ENCODE measurements at regions not wholly inside any gene's neighbourhood (a gene's known extent, or its start where the extent isn't known, plus 50 kb on each side); places are given as distances from the start of the nearest gene placed in this dataset.
"Not testable (repeated sequence)": the region's sequence is repeated elsewhere in the genome, so short reads cannot be mapped to it uniquely, and the experiment has no call there.

- Mint-ChIP-seq H3K9me3 (no peaks in the 10 kb centered on the region), H3K27me3 (no peaks in the 10 kb centered on the region), H3K36me3 (no peaks in the 10 kb centered on the region), H3K4me1 (no peaks in the 10 kb centered on the region), H3K27ac (no peak overlapping the region), H3K4me3 (no peak overlapping the region)
- H3K4me3 ChIP-seq (ENCODE audit: control insufficient read depth in 1 of 2, extremely low read depth in 1 of 2, low read length in 1 of 2): no peak overlapping the region
- H3K27ac ChIP-seq (ENCODE audit: low read length): no peak overlapping the region
- ATAC-seq (replicated peaks in 1 of 4) (no peak), DNase-seq (no peak)
- CTCF ChIA-PET: no interaction called here
- H3K36me3 ChIP-seq (ENCODE audit: control insufficient read depth in 2 of 2, extremely low read depth in 1 of 2, insufficient read depth in 1 of 2, low read length in 1 of 2): no peaks in the 10 kb centered on the region
- no peaks in the 10 kb centered on the region for H3K27me3 ChIP-seq (replicated peaks in 1 of 2; ENCODE audit: control insufficient read depth in 2 of 2, extremely low read depth in 1 of 2, insufficient read depth in 2 of 2, low read length in 1 of 2)
- H3K9me3 ChIP-seq: no peaks in the 10 kb centered on the region
- 100% methylated on average over 1 of the region's 1 CpG for WGBS (ENCODE audit: insufficient coverage)
- H3K4me1 ChIP-seq (ENCODE audit: control insufficient read depth in 1 of 2, extremely low read depth in 1 of 2, insufficient read depth in 2 of 2, low read length in 2 of 2): no peaks in the 10 kb centered on the region
- POLR2A ChIA-PET: no interaction called here
These were observed 81.1 kb upstream of the AADAT start for GRCh38 chr4:170170861-170171260.

GRCh38 chr4:170169699-170170098 lies 79.9 kb upstream of the AADAT start:
- ChIA-PET CTCF (no interaction called here), POLR2A (no interaction called here)
- Histone ChIP-seq H3K27ac (ENCODE audit: low read length) (no peak overlapping the region), H3K27me3 (replicated peaks in 1 of 2; ENCODE audit: control insufficient read depth in 2 of 2, extremely low read depth in 1 of 2, insufficient read depth in 2 of 2, low read length in 1 of 2) (no peaks in the 10 kb centered on the region), H3K4me3 (ENCODE audit: control insufficient read depth in 1 of 2, extremely low read depth in 1 of 2, low read length in 1 of 2) (no peak overlapping the region), H3K4me1 (ENCODE audit: control insufficient read depth in 1 of 2, extremely low read depth in 1 of 2, insufficient read depth in 2 of 2, low read length in 2 of 2) (no peaks in the 10 kb centered on the region), H3K9me3 (no peaks in the 10 kb centered on the region), H3K36me3 (ENCODE audit: control insufficient read depth in 2 of 2, extremely low read depth in 1 of 2, insufficient read depth in 1 of 2, low read length in 1 of 2) (no peaks in the 10 kb centered on the region)
- Mint-ChIP-seq H3K27ac (no peak overlapping the region), H3K27me3 (no peaks in the 10 kb centered on the region), H3K4me1 (no peaks in the 10 kb centered on the region), H3K9me3 (no peaks in the 10 kb centered on the region), H3K36me3 (no peaks in the 10 kb centered on the region), H3K4me3 (no peak overlapping the region)
- ATAC-seq (replicated peaks in 1 of 4) (no peak), DNase-seq (no peak)
- 55% methylated on average over 3 of the region's 3 CpGs for WGBS (ENCODE audit: insufficient coverage)

GRCh38 chr4:170167678-170168077 lies 77.9 kb upstream of the AADAT start:
- POLR2A ChIA-PET: no interaction called here
- WGBS (ENCODE audit: insufficient coverage): 60% methylated on average over 1 of the region's 10 CpGs
- Mint-ChIP-seq H3K27me3 (no peaks in the 10 kb centered on the region), H3K4me1 (no peaks in the 10 kb centered on the region), H3K9me3 (no peaks in the 10 kb centered on the region), H3K36me3 (no peaks in the 10 kb centered on the region), H3K27ac (no peak overlapping the region), H3K4me3 (no peak overlapping the region)
- Histone ChIP-seq H3K4me3 (ENCODE audit: control insufficient read depth in 1 of 2, extremely low read depth in 1 of 2, low read length in 1 of 2) (no peak overlapping the region), H3K9me3 (no peaks in the 10 kb centered on the region), H3K27ac (ENCODE audit: low read length) (no peak overlapping the region), H3K27me3 (replicated peaks in 1 of 2; ENCODE audit: control insufficient read depth in 2 of 2, extremely low read depth in 1 of 2, insufficient read depth in 2 of 2, low read length in 1 of 2) (peaks cover 0 to 3% of the 10 kb centered on the region in 2 experiments), H3K4me1 (ENCODE audit: control insufficient read depth in 1 of 2, extremely low read depth in 1 of 2, insufficient read depth in 2 of 2, low read length in 2 of 2) (no peaks in the 10 kb centered on the region), H3K36me3 (ENCODE audit: control insufficient read depth in 2 of 2, extremely low read depth in 1 of 2, insufficient read depth in 1 of 2, low read length in 1 of 2) (no peaks in the 10 kb centered on the region)
- CTCF ChIA-PET: interaction anchor here in 1 of 2 donors (1.6 kb wide), 1 partner anchor 16 kb away, joined by 4 read pairs; no protein-coding TSS in a partner anchor
- DNase-seq (no peak), ATAC-seq (replicated peaks in 1 of 4) (no peak)

- 93% methylated on average over 21 of the region's 26 CpGs for WGBS (ENCODE audit: insufficient coverage)
- H3K27ac Mint-ChIP-seq; H3K27ac ChIP-seq (ENCODE audit: low read length); POLR2A ChIA-PET; H3K4me3 Mint-ChIP-seq; H3K36me3 Mint-ChIP-seq; H3K4me3 ChIP-seq (ENCODE audit: control insufficient read depth in 1 of 2, extremely low read depth in 1 of 2, low read length in 1 of 2); CTCF ChIA-PET; ATAC-seq (replicated peaks in 1 of 4); H3K36me3 ChIP-seq (ENCODE audit: control insufficient read depth in 2 of 2, extremely low read depth in 1 of 2, insufficient read depth in 1 of 2, low read length in 1 of 2); H3K27me3 Mint-ChIP-seq; H3K4me1 ChIP-seq (ENCODE audit: control insufficient read depth in 1 of 2, extremely low read depth in 1 of 2, insufficient read depth in 2 of 2, low read length in 2 of 2); H3K9me3 ChIP-seq; H3K27me3 ChIP-seq (replicated peaks in 1 of 2; ENCODE audit: control insufficient read depth in 2 of 2, extremely low read depth in 1 of 2, insufficient read depth in 2 of 2, low read length in 1 of 2); H3K4me1 Mint-ChIP-seq; DNase-seq; H3K9me3 Mint-ChIP-seq: not testable (repeated sequence)
These were observed 76.4 kb upstream of the AADAT start for GRCh38 chr4:170166193-170166592.

- Histone ChIP-seq H3K4me1 (ENCODE audit: control insufficient read depth in 1 of 2, extremely low read depth in 1 of 2, insufficient read depth in 2 of 2, low read length in 2 of 2) (no peaks in the 10 kb centered on the region), H3K9me3 (no peaks in the 10 kb centered on the region), H3K4me3 (ENCODE audit: control insufficient read depth in 1 of 2, extremely low read depth in 1 of 2, low read length in 1 of 2) (no peak overlapping the region), H3K27ac (ENCODE audit: low read length) (no peak overlapping the region), H3K36me3 (ENCODE audit: control insufficient read depth in 2 of 2, extremely low read depth in 1 of 2, insufficient read depth in 1 of 2, low read length in 1 of 2) (no peaks in the 10 kb centered on the region), H3K27me3 (replicated peaks in 1 of 2; ENCODE audit: control insufficient read depth in 2 of 2, extremely low read depth in 1 of 2, insufficient read depth in 2 of 2, low read length in 1 of 2) (peaks cover 0 to 3% of the 10 kb centered on the region in 2 experiments)
- no peaks in the 10 kb centered on the region for H3K27me3 Mint-ChIP-seq
- no peak overlapping the region for H3K4me3 Mint-ChIP-seq
- H3K9me3 Mint-ChIP-seq: peaks cover 0 to 6% (median 5%) of the 10 kb centered on the region in 3 donors
- no peaks in the 10 kb centered on the region for H3K36me3 Mint-ChIP-seq
- ChIA-PET POLR2A (no interaction called here), CTCF (no interaction called here)
- no peaks in the 10 kb centered on the region for H3K4me1 Mint-ChIP-seq
- no peak overlapping the region for H3K27ac Mint-ChIP-seq
- ATAC-seq (replicated peaks in 1 of 4) (no peak), DNase-seq (no peak)
These were observed 72.7 kb upstream of the AADAT start for GRCh38 chr4:170162416-170162815.

- peaks cover 5 to 10% (median 8%) of the 10 kb centered on the region in 3 donors for H3K9me3 Mint-ChIP-seq
- POLR2A ChIA-PET: no interaction called here
- no peaks in the 10 kb centered on the region for H3K27me3 ChIP-seq (replicated peaks in 1 of 2; ENCODE audit: control insufficient read depth in 2 of 2, extremely low read depth in 1 of 2, insufficient read depth in 2 of 2, low read length in 1 of 2)
- H3K4me1 ChIP-seq (ENCODE audit: control insufficient read depth in 1 of 2, extremely low read depth in 1 of 2, insufficient read depth in 2 of 2, low read length in 2 of 2): no peaks in the 10 kb centered on the region
- H3K4me3 ChIP-seq (ENCODE audit: control insufficient read depth in 1 of 2, extremely low read depth in 1 of 2, low read length in 1 of 2): no peak overlapping the region
- H3K9me3 ChIP-seq: no peaks in the 10 kb centered on the region
- no peak overlapping the region for H3K4me3 Mint-ChIP-seq
- CTCF ChIA-PET: no interaction called here
- no peak for ATAC-seq (replicated peaks in 1 of 4)
- H3K27me3 Mint-ChIP-seq: no peaks in the 10 kb centered on the region
- H3K27ac ChIP-seq (ENCODE audit: low read length): no peak overlapping the region
- no peaks in the 10 kb centered on the region for H3K36me3 Mint-ChIP-seq
- H3K4me1 Mint-ChIP-seq: no peaks in the 10 kb centered on the region
- H3K27ac Mint-ChIP-seq: no peak overlapping the region
- no peak for DNase-seq
- H3K36me3 ChIP-seq (ENCODE audit: control insufficient read depth in 2 of 2, extremely low read depth in 1 of 2, insufficient read depth in 1 of 2, low read length in 1 of 2): no peaks in the 10 kb centered on the region
These were observed 67.9 kb upstream of the AADAT start for GRCh38 chr4:170157670-170158069.

- H3K9me3 ChIP-seq: no peaks in the 10 kb centered on the region
- H3K4me3 ChIP-seq (ENCODE audit: control insufficient read depth in 1 of 2, extremely low read depth in 1 of 2, low read length in 1 of 2): no peak overlapping the region
- no peaks in the 10 kb centered on the region for H3K27me3 ChIP-seq (replicated peaks in 1 of 2; ENCODE audit: control insufficient read depth in 2 of 2, extremely low read depth in 1 of 2, insufficient read depth in 2 of 2, low read length in 1 of 2)
- no peak overlapping the region for H3K27ac ChIP-seq (ENCODE audit: low read length)
- H3K4me1 ChIP-seq (ENCODE audit: control insufficient read depth in 1 of 2, extremely low read depth in 1 of 2, insufficient read depth in 2 of 2, low read length in 2 of 2): no peaks in the 10 kb centered on the region
- no CpG with 5 or more reads among the region's 1 CpG for WGBS (ENCODE audit: insufficient coverage)
- ChIA-PET CTCF (no interaction called here), POLR2A (no interaction called here)
- H3K4me1 Mint-ChIP-seq: no peaks in the 10 kb centered on the region
- no peak overlapping the region for H3K4me3 Mint-ChIP-seq
- H3K27ac Mint-ChIP-seq: no peak overlapping the region
- ATAC-seq (replicated peaks in 1 of 4) (no peak), DNase-seq (no peak)
- no peaks in the 10 kb centered on the region for H3K36me3 ChIP-seq (ENCODE audit: control insufficient read depth in 2 of 2, extremely low read depth in 1 of 2, insufficient read depth in 1 of 2, low read length in 1 of 2)
- H3K36me3 Mint-ChIP-seq: no peaks in the 10 kb centered on the region
- H3K27me3 Mint-ChIP-seq: peaks cover 0 to 3% of the 10 kb centered on the region in 2 donors
- H3K9me3 Mint-ChIP-seq: no peaks in the 10 kb centered on the region
These were observed 55.4 kb upstream of the AADAT start for GRCh38 chr4:170145120-170145519.

All from T-cell (primary cell).